HFF-Myc (cell line): ENCODE measurements at regions not wholly inside any gene's neighbourhood (a gene's known extent, or its start where the extent isn't known, plus 50 kb on each side); places are given as distances from the start of the nearest gene placed in this dataset.

Source experiments
- DNase-seq: peaks from one replicate; pipeline ENCODE4 v3.0.0-alpha.2; 2011; ENCODE audit warnings: low read depth; ENCODE audit errors: extremely low read depth
- H3K4me3 ChIP-seq: replicated peaks from 2 replicates; pipeline ENCODE4 v1.5.1; 2011; ENCODE audit warnings: low read depth, mild to moderate bottlenecking, control low read depth, low read length
- TF ChIP-seq, protein P1 (sequence below): IDR thresholded peaks from 2 replicates; pipeline ENCODE4 v1.5.1; 2012; ENCODE audit warnings: mild to moderate bottlenecking, low read depth, low read length, control low read depth; ENCODE audit errors: missing control alignments

DNA sequence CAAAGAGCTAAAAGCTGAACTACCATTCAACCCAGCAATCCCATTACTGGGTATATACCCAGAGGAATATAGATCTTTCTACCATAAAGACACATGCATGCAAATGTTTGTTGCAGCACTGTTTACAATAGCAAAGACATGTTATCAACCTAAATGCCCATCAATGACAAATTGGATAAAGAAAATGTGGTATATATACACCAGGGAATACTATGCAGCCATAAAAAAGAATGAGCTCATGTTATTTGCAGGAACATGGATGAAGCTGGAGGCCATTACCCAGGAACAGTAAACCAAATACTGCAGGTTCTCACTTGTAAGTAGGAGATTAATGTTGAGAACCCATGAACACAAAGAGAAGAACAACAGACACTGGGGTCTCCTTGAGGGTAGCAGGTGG lies 1295.1 kb downstream of the TYW1 start:
- TF ChIP-seq, protein P1, sequence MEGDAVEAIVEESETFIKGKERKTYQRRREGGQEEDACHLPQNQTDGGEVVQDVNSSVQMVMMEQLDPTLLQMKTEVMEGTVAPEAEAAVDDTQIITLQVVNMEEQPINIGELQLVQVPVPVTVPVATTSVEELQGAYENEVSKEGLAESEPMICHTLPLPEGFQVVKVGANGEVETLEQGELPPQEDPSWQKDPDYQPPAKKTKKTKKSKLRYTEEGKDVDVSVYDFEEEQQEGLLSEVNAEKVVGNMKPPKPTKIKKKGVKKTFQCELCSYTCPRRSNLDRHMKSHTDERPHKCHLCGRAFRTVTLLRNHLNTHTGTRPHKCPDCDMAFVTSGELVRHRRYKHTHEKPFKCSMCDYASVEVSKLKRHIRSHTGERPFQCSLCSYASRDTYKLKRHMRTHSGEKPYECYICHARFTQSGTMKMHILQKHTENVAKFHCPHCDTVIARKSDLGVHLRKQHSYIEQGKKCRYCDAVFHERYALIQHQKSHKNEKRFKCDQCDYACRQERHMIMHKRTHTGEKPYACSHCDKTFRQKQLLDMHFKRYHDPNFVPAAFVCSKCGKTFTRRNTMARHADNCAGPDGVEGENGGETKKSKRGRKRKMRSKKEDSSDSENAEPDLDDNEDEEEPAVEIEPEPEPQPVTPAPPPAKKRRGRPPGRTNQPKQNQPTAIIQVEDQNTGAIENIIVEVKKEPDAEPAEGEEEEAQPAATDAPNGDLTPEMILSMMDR, result no peak
- H3K4me3 ChIP-seq, result no peak overlapping the region
- DNase-seq, result no peak

DNA sequence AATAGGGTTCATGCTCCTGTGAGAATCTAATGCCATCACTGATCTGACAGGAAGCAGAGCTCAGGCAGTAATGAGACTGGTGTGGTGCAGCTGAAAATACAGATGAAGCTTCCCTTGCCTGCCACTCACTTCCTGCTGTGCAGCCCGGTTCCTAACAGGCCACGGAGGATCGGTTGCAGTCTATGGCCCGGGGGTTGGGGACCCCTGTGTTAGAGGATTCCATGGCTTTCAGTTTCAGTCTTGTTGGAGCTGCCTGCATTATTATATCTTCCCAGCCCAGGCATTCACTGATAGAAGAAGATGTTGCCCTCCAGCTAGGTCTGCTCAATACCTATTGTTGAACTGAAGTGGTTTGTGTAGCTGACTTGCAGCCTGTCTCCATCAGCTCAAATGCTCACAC lies 1298.8 kb downstream of the TYW1 start:
- no peak overlapping the region for H3K4me3 ChIP-seq
- no peak for DNase-seq
- TF ChIP-seq, protein P1, result no peak

DNA sequence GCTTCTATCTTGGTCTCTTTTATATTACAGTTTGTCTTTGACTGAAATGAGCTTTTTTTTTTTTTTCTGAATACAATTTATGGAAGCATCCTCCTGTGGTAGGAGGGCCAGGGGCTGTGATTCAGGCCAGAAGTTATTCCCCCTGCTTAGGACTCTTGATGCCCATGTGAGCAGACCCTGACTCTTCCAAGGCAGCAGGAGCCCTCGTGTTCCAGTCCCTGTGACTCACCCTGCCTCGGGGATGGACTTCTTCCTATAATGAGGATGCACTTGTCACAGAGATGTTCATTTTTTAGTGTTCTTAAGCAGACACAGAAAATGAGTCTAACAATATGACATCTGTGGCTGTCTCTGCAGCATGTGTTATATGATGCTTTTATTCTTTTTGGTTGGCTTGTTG lies 1293.7 kb upstream of the AUTS2 start:
- no peak overlapping the region for H3K4me3 ChIP-seq
- TF ChIP-seq, protein P1, result no peak
- DNase-seq, result no peak

DNA sequence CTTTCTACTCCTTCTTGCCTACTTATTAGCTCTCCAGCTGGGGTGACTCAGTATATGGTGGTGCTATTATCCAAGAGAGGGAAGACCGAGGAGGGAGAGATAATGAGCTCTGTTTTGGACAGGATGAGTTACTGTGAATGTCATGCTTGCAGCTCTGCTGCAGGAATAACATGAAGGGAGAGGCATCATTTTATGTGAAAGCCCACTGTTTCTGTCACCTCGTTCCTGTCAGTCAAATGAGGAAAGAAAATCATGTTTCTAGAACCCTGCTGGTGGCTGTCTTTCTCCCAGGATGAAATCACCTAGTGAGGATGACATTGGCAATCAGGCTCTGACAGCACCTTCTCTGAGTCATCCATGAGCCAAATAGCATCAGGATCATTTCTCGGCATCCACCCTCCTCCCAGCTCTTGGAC lies 1291.6 kb upstream of the AUTS2 start:
- TF ChIP-seq, protein P1, result no peak
- no peak overlapping the region for H3K4me3 ChIP-seq
- DNase-seq, result no peak

DNA sequence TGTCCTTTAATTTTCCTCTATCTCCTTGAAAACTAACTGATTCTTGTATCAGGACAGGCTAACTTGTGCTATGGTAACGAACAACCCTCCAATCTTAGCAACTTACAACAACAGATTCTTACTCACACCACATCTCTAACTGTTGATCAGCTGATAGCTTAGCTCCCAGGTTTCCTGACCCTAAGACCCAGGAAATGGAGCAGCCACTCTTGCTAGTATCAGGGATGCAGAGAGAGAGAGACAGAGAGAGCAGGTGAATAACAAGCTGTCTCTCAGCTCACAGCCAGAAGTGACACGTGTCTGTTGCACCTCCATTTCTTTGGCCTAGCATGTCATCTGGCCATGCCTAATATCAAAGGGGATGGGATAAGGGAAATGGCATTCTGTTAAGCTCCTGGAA lies 1289.0 kb upstream of the AUTS2 start:
- no peak for DNase-seq
- no peak overlapping the region for H3K4me3 ChIP-seq
- TF ChIP-seq, protein P1, result no peak

DNA sequence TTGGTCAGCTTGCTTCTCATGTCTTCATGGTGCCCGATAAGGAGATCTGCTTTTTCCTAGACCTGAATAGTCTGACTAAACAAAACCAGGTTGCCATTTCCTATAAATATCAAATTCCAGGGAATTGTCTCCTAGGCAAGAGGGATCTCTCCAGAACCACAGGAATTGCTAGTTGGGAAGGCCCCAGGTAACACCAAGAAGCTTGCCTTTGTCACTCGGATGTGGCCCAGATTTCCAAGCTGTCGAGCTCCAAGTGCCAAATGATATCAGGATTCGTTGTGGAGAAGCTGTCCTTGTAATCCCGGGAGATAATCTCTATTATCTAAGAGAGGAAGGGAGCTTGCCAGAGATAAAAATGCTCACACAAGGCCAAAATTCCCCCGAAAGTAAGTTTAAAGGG lies 1288.5 kb upstream of the AUTS2 start:
- no peak for DNase-seq
- TF ChIP-seq, protein P1, result no peak

DNA sequence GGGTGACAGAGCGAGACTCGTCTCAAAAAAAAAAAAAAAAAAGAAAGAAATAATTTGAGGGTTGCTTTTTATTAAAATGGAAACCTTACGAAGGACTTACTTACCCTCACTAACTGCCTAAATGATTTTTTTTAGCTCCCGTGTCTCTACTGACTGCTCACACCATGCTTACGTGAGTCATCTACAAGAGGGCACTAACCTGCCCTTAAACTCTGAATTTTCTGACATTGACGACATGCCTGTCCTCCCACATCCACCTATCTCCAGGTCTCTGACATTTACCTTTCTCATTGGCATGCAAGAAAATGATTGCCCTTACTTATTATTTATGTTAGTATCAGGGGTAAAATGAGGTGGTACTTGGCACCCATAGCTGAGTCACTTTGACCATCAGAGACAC lies 1286.3 kb upstream of the AUTS2 start:
- no peak overlapping the region for H3K4me3 ChIP-seq
- TF ChIP-seq, protein P1, result no peak
- no peak for DNase-seq

More for the DNA sequence above, 1288.5 kb upstream of the AUTS2 start:
- H3K4me3 ChIP-seq, result no peak overlapping the region
